SIG-M5 treated with dmso at 0.1 percent for 504 hours (cell line): ENCODE measurements at regions not wholly inside any gene's neighbourhood (a gene's known extent, or its start where the extent isn't known, plus 50 kb on each side); places are given as distances from the start of the nearest gene placed in this dataset.
A peak's percentile ranks its signal among the peaks of the same experiment; 100 is the strongest.
"Not testable (repeated sequence)": the region's sequence is repeated elsewhere in the genome, so short reads cannot be mapped to it uniquely, and the experiment has no call there.

Source experiments
- DNase-seq: peaks from one replicate; lab custom pipeline; 2025; ENCODE audit not compliant: unreplicated experiment; lab: John Stamatoyannopoulos, UW

DNA sequence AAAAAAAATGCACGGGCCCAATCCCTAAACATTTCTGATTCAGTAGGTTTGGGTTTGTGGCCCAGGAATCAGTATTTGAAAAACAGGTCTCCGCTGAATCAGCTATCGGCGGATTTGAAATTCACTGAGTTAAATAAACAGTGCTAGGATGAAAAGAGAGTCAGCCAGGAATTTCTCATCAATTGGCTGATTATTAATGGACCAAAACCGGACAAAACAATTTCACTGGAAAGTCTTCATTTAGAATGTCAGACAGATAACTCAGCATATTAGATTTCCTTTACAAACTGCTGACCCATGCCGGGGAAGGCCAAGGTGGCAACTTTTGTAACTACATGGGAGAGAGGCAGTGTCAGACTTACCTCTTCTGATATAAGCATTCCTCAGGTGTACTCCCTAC is 99.4 kb upstream of the LSM6 start:
- DNase-seq: no peak

DNA sequence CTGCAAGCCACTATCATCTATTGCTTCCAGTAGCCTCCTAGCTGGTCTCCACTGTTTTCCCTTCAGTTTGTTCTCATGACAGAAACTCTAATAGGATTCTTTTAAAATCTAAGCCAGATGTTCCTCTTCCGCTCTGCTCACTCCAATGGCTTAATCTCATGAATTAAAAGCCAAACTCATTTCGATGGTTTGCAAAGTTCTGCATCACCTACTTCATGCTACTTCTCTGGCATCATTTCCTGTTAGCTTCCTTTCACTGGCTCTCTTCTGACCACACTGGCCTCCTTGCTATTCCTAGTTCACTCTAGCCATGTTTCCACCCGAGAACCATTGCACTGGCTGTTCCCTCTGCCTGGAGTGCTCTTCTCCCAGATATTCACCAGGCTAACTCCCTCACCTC is 102.0 kb upstream of the LSM6 start:
- no peak for DNase-seq

DNA sequence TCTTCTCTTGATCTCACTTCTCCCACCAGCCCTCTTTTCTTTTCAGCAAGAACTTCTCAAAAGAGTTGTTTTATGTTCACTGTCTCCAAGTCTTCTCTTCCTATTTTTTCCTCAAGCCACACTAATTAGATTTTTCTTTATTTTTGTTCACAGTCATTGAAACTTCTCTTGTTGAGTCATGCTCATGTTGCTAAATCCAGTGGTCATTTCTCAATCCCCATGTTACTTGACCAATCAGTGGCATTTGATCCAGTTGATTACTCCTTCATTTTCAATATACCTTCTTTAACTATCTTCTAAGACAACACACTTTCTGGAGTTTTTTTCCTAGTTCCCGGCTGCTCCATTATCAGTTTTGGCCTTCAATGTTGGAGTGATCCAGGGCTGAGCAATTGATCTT is 103.1 kb upstream of the LSM6 start:
- peak; percentile 64 for DNase-seq

DNA sequence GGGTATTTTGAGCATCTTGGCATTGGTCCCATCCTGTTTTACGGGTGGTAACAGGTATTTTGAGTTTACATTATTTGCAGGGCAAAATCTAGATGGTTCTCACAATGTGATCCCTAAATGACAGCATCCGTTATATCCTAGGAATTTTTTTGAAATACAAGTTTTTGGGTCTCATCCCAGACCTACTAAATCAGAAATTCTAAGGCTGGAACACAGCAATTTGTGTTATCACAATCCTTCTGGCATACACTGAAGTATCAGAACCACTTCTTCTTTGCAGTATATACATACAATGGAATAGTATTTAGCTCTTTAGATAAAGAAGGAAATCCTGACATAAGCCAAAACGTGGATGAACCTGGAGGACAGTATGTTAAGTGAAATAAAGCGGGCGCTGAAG is 104.1 kb upstream of the LSM6 start:
- no peak for DNase-seq

DNA sequence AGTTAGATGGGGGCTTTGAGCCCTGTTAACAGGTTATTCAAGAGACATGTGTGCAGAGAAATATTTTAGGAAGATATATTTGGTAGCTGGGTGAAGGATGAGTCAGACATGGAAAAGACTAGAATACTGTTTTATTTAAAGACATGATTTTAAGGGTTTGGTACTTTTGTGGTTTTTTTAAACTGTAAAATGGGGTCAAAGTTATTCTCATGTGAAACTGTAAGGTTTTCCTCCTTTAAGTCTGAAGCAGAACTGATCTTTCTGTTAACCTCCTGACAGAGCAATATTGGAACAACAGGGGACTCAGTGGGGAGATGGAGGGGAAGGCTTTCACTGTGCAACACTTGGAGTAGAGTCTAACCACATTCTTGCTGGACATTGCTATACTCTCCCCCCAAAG is 112.4 kb upstream of the LSM6 start:
- peak; percentile 28 for DNase-seq

DNA sequence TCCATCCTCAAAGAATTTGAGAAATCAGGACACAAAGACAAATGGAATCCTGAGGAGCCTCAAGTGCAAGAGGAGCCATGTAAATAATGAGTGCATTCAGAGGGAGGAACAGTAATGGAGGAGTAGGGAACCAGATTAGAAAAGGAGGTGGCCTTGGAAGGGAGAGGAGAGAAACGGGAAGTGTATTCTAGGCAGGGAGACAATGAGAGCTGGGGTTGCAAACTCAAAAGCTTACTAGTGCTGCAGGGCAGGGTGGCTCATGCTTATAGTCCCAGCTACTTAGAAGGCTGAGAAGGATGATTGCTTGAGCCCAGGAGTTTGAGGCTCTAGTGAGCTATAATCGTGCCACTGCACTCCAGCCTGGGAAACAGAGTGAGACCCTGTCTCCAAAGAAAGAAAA is 113.2 kb upstream of the LSM6 start:
- peak; percentile 38 for DNase-seq

DNA sequence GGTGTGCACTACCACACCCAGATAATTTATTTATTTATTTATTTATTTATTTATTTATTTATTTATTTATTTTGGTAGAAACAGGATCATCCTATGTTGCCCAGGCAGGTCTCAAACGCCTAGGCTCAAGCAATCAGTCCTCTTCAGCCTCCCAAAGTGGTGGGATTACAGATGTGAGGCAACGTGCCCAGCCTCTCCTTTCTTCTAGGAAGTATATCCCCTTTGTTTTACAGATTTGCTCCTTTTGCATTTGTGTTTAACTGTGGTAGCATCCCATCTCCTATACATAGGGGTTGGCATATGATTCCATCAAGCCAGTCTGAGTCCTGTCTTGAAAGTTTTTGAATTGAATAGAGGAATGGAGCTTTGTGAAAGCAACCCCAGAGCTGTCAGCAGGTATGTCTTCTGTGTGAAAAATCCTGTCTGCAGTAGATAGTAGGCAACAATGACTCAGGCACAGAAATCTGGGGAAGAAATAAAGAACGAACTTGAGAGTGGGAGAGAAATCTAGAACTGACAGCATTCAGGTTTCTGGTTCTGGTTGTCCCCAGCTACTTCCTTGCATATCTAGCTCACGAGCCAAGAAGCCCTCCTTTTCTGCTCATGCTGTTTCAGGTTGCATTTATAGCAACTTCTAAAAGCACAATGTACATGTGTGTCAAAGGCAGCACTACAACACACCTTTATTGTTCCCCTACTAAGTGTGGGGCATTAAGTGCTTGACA is 113.7 kb upstream of the LSM6 start:
- no peak for DNase-seq

DNA sequence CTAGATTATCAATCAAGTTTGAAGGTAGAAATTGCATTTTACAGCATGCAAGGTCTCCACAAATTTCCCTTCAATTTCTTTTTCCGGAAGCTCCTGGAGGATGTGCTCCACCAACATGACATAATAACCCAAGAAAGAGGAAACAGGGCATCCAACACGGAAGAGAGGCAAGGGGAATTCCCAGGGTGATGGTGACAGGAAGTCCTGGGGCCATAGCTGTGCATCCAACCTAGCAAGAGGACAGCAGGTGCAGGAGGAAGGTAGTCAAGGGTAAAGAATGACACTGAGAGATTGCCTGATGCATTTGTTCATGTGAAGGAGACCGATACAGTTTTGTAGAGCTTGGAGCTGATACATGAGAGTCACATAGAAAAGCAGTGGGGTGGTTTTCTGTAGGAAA is 115.7 kb upstream of the LSM6 start:
- DNase-seq: no peak

DNA sequence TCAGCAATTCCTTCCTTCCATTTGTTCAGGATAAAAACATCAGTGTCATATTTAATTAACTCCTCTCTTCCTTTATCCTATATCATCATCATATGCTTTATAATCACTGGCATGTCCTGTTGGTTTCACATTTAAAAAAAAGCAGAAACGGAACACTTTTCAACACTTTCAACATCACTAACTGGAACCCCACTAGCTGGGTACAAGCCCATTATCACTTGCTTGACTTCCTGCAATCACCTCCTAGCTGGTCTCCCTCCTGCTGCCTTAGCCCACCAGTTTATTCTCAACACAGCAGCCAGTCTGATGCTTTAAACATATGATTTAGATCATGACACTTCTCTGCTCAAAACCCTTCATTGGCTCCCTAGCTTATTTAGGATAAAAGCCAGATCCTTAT is 116.4 kb upstream of the LSM6 start:
- peak; percentile 55 for DNase-seq

DNA sequence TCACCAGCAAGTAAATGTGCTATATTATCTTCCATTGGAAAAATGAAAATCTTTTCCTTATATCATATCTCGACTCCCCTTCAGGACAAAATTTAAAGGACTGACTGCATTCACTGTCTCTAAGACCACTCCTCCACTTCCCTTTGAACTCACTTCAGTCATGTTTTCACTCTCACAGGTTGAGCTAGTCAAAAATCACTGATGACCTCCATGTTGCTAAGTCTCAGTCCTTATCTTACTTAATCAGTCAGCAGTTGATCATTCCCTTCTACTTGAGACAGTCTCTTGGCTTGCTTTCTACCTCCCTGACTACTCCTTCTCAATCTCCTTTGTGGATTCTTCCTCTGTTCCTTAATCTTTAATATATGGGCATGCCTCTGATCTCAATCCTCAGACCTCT is 117.0 kb upstream of the LSM6 start:
- DNase-seq: no peak

DNA sequence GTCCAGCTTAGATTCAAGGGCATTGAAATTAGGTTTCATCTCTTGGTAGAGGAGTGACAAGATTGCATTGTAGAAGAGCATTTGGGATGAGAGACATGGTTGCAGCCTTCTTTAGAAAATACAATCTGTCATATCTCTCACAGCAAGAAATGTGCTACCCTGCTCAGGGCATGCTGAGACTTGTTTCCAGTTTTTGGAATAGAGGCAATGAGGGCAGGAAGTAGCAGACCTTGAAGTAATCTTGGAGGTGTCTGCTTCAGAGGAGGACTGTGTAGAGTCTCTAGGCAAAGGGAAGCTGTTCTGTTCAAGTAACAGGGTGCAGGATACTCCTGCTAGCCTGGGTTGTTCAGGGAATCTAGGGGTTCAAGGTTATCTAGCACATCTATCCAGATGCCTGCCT is 116.1 kb upstream of the ZNF827 start:
- no peak for DNase-seq

DNA sequence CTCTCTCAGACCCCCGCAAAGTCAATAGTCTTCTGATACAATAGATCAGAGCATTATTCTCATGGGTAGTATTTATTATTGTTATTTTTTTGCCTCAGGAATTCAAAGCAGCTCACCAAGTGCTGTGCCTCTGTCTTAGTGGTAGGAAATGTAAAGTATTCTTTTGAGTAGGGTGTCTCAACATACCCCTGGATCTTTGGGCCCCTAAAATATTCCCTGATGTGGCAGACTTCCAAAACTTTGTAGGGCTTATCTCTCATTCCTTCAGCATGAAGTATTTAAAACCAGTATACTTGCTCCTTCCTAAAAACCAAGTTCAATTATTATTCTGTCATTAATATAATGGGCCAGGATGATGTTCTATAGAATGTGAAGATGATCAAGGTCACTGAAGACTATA is 115.3 kb upstream of the ZNF827 start:
- no peak for DNase-seq

DNA sequence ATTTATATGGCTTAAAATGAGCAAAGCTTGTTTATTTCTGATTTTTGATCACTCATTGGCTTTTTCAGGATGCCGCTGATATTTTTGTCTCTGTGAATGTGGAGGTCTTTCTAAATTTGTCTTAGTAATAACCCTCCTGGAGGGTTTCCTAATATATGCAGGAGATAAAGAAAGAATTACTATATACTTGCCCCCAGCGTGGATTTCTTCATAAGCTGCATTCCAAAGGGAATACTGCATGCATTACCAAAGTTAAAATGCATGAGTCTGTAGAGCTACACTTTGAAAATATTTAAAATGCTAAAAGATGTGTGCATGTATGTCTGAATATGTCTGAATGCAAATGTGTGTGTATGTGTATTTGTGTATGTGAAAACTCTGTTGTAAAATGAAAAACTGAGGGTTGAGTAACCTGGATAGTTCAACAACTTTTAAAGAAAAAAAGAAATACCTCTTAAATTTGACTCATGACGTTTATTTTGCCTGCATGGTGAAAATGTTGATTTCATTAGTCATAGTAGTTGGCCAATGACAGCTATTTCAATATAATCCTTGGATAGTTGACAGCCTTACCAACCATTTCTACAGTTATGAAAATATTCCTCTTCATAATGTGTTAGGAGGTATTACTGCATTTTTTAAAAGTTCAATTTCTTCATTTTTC is 113.2 kb upstream of the ZNF827 start:
- no peak for DNase-seq

DNA sequence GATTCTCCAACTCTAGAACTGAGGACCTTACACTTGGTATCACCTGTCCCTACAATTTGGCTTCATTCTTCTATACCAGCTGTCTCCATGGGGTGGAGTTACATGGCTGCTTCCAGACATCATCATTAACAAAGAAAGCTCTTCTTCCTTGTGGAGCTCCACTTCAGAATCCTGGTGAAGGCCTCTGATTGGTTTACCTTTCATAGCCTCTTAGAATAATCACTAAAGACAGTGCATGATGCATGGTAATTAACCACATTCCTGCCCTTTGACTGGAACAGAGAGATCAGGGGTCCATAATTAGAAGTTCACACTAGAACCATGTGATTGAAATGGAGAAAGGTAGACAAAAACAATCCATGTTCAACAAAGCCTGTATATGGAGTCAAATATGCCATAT is 112.6 kb upstream of the ZNF827 start:
- no peak for DNase-seq

DNA sequence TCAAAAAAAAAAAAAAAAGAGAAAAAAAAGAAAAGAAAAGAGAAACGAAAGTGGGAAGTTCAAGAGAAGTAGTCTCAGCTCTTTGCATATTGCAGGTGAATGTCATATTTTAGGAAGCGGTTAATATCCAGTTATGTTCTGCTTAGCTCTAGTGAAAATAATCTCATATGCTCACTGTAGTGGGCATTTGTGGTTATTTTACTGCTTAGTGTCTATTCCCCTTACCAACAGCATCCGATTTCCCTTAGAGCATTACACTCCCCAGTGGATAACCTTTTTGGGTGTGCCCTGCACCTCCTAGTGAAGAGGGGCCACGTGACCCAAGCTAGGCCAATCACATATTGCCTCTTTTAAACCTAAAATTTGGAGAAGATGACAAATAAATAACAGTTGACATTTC is 111.2 kb upstream of the ZNF827 start:
- DNase-seq: peak; percentile 75

DNA sequence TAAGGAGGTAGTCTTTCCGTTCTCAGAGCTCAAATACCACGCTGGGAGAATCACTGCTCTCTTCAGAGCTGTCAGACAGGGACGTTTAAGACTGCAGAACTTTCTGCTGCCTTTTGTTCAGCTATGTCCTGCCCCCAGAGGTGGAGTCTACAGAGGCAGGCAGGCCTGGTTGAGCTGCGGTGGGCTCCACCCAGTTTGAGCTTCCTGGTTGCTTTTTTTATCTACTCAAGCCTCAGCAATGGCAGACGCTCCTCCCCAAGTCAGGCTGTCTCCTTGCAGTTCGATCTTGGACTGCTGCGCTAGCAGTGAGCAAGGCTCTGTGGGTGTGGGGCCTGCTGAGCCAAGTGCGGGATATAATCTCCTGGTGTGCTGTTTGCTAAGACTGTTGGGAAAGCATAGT is 109.1 kb upstream of the ZNF827 start:
- DNase-seq: not testable (repeated sequence)

DNA sequence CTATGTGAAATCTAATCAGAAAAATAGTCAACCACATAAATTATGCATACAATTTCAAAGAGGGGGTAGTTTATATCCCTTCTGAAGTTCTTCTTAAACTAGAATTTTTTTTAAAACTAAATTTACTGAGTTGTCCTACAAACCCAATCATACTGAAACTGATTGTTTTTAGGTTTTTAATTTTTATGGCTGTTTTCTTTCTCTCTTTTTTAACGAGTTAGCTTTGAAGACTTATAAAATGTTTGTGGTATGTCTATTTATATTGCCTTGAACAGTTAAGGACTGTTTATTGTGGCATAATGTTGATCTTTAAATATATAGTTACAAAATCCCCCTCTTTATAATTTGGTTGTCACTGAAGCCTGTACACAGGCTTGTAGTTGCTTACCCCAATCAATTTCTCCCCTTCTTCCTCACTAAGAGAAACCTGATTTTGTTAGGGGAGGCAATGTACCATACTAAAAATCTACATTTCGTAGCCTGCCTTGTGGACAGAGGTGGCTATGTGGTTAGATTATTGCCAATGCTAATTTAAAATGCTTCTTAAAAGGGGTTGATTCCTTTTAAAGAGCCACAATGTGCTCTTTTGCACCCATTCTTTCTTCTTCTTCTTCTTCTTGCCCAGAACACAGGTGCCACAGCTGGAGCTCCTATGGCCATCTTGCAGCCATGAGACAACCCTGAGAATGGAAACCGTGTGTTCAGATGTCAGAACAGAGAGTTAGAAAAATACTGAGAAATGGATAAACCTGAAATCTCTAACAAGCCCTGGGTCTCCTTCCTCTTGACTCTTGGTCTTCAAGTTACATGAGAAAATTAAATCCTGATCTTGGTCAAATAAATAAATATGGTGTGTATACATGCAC is 102.7 kb upstream of the ZNF827 start:
- DNase-seq: no peak

DNA sequence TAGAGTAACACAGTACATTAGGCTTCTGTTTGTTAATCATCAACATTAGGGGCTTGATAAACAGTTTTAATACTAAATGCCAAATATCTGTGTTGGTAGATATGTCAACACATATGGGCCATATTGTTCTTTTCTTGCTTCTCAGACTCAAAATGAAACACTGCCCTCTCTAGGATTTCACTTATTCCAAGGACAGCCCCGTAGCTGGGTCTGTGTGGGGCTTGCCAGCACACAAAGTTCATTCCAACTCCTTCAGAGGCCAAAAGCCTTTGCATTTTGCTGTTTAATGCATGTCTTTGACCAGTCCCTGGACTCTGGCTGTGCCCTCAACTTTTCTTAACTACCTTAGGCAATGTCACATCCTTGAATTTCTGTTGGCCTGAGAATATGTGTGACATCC is 102.0 kb upstream of the ZNF827 start:
- DNase-seq: no peak

DNA sequence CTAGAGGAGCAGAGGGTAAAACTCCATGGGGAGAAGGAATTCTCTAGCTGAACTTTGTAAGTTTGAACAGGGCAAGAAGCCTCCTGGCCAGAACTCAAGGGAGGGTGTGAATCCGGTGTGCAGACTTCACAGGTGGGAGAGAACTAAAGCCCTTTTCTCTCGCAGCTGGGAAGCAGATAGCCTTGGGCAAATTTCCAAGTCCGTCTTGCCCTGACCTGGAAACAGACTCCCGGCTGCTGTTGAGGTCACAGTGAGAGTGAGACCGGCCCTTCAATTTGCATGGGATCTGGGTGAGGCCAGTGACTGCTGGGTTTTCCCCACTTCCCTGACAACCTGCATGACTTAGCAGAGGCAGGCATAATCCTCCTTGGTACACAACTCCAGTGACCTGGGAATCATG is 94.5 kb upstream of the ZNF827 start:
- no peak for DNase-seq

DNA sequence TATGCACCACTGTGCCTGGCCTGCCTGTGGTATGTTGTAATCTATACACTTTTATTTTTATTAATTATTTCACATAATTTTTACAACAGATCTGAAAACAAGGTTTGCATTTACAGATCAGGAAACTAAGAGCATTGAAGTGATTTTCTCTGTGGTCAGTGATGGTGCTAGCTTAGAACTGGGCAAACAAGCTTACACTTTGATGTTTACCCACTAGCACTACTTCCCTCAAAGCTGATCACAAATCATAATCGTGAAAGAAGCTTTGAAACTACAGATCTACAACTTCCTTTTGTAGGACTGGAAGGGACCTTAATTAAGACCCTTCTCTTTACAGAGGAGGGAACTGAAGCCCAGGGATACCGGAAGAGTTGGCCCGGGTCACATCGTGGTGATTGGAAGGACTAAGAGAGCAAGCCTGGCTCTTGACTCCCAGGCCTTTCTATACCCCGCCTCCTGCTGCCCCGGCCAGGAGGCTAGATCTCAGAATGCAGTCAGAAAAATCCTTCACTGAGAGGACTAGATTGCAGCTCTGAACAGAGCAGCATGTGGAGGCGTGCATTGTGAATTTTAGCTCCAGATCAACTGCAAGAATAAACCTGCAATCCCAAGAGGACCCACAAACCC is 93.7 kb upstream of the ZNF827 start:
- DNase-seq: no peak

DNA sequence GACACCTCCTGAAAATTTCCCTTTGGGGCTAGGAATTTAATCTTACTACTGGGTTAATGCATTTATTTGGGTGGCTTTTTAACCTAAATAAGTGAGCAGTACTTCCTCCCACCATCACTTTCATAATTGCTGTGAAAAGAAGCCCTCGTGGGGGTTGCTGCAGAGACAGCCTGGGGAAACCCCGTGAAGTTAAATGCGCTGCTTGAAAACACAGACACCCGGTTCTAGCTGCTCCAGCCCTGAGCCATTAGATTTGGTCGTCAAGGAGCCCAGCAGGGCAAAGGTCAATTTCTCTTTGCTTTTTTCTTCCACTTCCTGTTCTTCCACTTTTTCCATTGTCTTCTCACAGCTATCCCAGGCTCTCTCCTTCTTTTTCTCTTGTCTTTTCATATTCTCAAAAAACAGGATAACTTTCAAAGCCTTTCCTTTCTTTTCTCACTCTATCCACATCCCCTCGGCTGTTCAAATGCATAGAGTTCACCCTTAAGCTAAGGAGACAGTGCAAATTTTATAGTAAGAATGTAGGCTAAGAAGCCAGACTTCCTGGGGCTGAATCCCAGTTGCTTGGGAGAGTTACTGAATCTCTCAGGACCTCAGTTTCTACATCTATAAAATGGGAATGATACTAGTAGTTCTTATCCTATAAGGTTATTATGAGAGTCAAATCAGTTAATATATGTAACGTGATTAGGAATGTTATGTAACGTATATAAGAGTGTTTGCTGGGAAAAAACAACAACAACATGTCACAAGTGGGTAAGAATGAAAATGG is 91.5 kb upstream of the ZNF827 start:
- DNase-seq: no peak
